Lower leg skin (tissue), 3 donors: ENCODE measurements at regions not wholly inside any gene's neighbourhood (a gene's known extent, or its start where the extent isn't known, plus 50 kb on each side); places are given as distances from the start of the nearest gene placed in this dataset.

ENCODE experiments used
- CTCF ChIP-seq, 3 donors: fragments of 450-650 bp; IDR thresholded peaks; one replicate each; pipeline ENCODE4 v1.5.1; 2016; ENCODE audit warnings: antibody characterized with exemption in 3 of 3, mild to moderate bottlenecking in 3 of 3, moderate library complexity in 2 of 3
- POLR2A ChIP-seq, 2 donors: fragments of 450-650 bp; IDR thresholded peaks; one replicate each; pipeline ENCODE4 v1.6.1; 2016 to 2017; ENCODE audit warnings: antibody characterized with exemption in 2 of 2, mild to moderate bottlenecking in 1 of 2, moderate library complexity in 1 of 2

DNA sequence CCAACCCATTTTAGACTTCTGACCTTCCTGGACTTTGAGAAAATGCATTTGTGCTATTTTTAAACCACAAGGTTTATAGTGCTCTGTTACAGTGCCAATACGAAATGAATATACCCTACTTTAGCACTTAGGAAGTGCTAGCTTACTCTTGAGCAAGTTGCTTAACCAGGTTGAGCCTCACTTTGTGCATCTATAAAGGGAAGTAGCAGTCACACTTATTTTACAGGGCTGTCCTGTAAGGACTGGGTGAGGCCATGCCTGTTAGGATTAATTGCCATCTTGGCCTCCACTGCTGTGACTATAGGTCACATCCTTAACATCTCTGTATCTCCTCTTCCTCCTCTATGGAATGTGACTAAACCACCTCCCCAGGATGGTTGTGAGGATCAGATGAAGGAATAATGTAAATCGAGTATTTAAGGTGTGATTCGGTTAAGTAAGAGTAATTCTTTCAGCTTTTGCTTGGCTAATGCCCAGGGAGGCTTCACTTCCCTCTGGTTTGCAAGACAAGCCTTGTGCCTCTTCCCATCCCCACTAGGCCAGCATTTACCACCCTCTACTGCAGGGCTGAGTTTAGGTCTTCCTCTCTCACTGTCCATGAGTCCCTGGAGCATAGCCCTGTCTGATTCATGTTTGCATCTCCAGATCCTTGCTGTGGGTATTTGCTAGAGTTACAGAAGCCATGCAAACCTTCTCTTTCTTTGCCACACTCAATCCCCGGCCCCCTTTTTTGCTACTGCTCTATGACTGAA lies 341.2 kb downstream of the ZNF521 start:
- TF ChIP-seq CTCF (IDR thresholded peaks at IDR 0.05) (no peak), POLR2A (IDR thresholded peaks at IDR 0.05) (no peak)
